ENCODE measurements at regions not wholly inside any gene's neighbourhood (a gene's known extent, or its start where the extent isn't known, plus 50 kb on each side); places are given as distances from the start of the nearest gene placed in this dataset.

- TF ChIP-seq ZSCAN4 (tag by site-specific recombination; IDR thresholded peaks at IDR 0.05) (no peak), ZNF549 (tag by site-specific recombination; IDR thresholded peaks at IDR 0.05) (0 out of 2 replicates have a peak, but pooled peaks have one; percentile 43), ZNF596 (tag by site-specific recombination; IDR thresholded peaks at IDR 0.05) (no peak), ZNF37A (tag by site-specific recombination; IDR thresholded peaks at IDR 0.05) (no peak), ZNF514 (tag by site-specific recombination; IDR thresholded peaks at IDR 0.05) (no peak), ZNF561 (tag by site-specific recombination; IDR thresholded peaks at IDR 0.05; ENCODE audit: borderline replicate concordance) (no peak), ZNF664 (tag by site-specific recombination; IDR thresholded peaks at IDR 0.05) (peak; percentile 27; the same call in 1 of the 2 replicates), YY1 (tag by site-specific recombination; IDR thresholded peaks at IDR 0.05) (no peak), AEBP2 (tag by site-specific recombination; IDR thresholded peaks at IDR 0.05; ENCODE audit: borderline replicate concordance) (no peak), KLF10 (tag by site-specific recombination; IDR thresholded peaks at IDR 0.05) (no peak), ZBTB8A (tag by site-specific recombination; IDR thresholded peaks at IDR 0.05) (peak; percentile 28; the same call in 1 of the 2 replicates), ZNF548 (tag by site-specific recombination; IDR thresholded peaks at IDR 0.05) (no peak), BCL11A (tag by site-specific recombination; IDR thresholded peaks at IDR 0.05; ENCODE audit: low read depth) (no peak), ZNF10 (tag by site-specific recombination; IDR thresholded peaks at IDR 0.05) (peak; percentile 56; the same call in 1 of the 2 replicates), KLF1 (tag by site-specific recombination; IDR thresholded peaks at IDR 0.05) (no peak), SP3 (tag by site-specific recombination; IDR thresholded peaks at IDR 0.05) (no peak), ZNF629 (tag by site-specific recombination; IDR thresholded peaks at IDR 0.05) (peak; percentile 62), ZNF274 (IDR thresholded peaks at IDR 0.05; ENCODE audit: low read length) (no peak), ZNF274 (tag by site-specific recombination; IDR thresholded peaks at IDR 0.05; ENCODE audit: borderline replicate concordance) (no peak), ZNF266 (tag by site-specific recombination; IDR thresholded peaks at IDR 0.05; ENCODE audit: low read depth) (no peak), ZNF677 (tag by site-specific recombination; IDR thresholded peaks at IDR 0.05) (no peak), ZNF398 (tag by site-specific recombination; IDR thresholded peaks at IDR 0.05) (no peak), ZSCAN18 (tag by site-specific recombination; IDR thresholded peaks at IDR 0.05) (no peak), ZBTB44 (tag by site-specific recombination; IDR thresholded peaks at IDR 0.05) (peak; percentile 75; the same call in 1 of the 2 replicates), ZNF394 (tag by site-specific recombination; IDR thresholded peaks at IDR 0.05; ENCODE audit: borderline replicate concordance) (no peak), SP7 (tag by site-specific recombination; IDR thresholded peaks at IDR 0.05) (no peak; the same call in none of the 2 replicates)
- TF ChIP-seq, protein P1, sequence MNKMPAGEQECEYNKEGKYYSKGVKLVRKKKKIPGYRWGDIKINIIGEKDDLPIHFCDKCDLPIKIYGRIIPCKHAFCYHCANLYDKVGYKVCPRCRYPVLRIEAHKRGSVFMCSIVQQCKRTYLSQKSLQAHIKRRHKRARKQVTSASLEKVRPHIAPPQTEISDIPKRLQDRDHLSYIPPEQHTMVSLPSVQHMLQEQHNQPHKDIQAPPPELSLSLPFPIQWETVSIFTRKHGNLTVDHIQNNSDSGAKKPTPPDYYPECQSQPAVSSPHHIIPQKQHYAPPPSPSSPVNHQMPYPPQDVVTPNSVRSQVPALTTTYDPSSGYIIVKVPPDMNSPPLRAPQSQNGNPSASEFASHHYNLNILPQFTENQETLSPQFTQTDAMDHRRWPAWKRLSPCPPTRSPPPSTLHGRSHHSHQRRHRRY (tag by site-specific recombination; IDR thresholded peaks at IDR 0.05): no peak
- TF ChIP-seq, protein P2, sequence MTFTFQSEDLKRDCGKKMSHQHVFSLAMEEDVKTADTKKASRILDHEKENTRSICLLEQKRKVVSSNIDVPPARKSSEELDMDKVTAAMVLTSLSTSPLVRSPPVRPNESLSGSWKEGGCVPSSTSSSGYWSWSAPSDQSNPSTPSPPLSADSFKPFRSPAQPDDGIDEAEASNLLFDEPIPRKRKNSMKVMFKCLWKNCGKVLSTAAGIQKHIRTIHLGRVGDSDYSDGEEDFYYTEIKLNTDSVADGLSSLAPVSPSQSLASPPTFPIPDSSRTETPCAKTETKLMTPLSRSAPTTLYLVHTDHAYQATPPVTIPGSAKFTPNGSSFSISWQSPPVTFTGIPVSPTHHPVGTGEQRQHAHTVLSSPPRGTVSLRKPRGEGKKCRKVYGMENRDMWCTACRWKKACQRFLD (tag by site-specific recombination; IDR thresholded peaks at IDR 0.05): no peak
- TF ChIP-seq, protein P3, sequence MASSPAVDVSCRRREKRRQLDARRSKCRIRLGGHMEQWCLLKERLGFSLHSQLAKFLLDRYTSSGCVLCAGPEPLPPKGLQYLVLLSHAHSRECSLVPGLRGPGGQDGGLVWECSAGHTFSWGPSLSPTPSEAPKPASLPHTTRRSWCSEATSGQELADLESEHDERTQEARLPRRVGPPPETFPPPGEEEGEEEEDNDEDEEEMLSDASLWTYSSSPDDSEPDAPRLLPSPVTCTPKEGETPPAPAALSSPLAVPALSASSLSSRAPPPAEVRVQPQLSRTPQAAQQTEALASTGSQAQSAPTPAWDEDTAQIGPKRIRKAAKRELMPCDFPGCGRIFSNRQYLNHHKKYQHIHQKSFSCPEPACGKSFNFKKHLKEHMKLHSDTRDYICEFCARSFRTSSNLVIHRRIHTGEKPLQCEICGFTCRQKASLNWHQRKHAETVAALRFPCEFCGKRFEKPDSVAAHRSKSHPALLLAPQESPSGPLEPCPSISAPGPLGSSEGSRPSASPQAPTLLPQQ (tag by site-specific recombination; IDR thresholded peaks at IDR 0.05): no peak
Measured at GRCh38 chr12:32051511-32052211, 55.0 kb upstream of the BICD1 start (continued).

Measured in HEK293 (cell line).